Esophagus squamous epithelium (tissue), 5 donors: ENCODE measurements at regions not wholly inside any gene's neighbourhood (a gene's known extent, or its start where the extent isn't known, plus 50 kb on each side); places are given as distances from the start of the nearest gene placed in this dataset.

Experiments
- DNase-seq: peaks from one replicate; lab custom pipeline; 2025; lab: John Stamatoyannopoulos, UW
- H3K27ac ChIP-seq, 4 donors: fragments of 200-600 bp; sonication (generic); one replicate each; pipeline ENCODE4 v1.5.1; 2016 to 2019; ENCODE audit warnings: mild to moderate bottlenecking in 1 of 4
- H3K27me3 ChIP-seq, 4 donors: fragments of 200-600 bp; sonication (generic); 1 replicate in 3 of 4; 2 replicates in 1 of 4; pipeline versions ENCODE4 v1.5.1 to v1.6.0; 2017 to 2021; ENCODE audit warnings: antibody characterized with exemption in 1 of 4
- H3K36me3 ChIP-seq, 3 donors: fragments of 200-600 bp; sonication (generic); one replicate each; pipeline ENCODE4 v1.5.1; 2016 to 2019
- H3K4me1 ChIP-seq, 3 donors: fragments of 200-600 bp; sonication (generic); one replicate each; pipeline ENCODE4 v1.5.1; 2017 to 2019
- H3K4me3 ChIP-seq, 4 donors: fragments of 200-600 bp; sonication (generic); 1 replicate in 3 of 4; 2 replicates in 1 of 4; pipeline ENCODE4 v1.5.1; 2016 to 2019; ENCODE audit warnings: mild to moderate bottlenecking in 2 of 4, moderate library complexity in 1 of 4
- H3K9me3 ChIP-seq, 3 donors: fragments of 200-600 bp; sonication (generic); one replicate each; pipeline ENCODE4 v1.5.1; 2016 to 2019
- CTCF ChIP-seq, 6 experiments: fragments of 450-650 bp in 4 of 6; fragments of 200-600 bp in 2 of 6; sonication (generic) in 2 of 6; IDR thresholded peaks; one replicate each; pipeline ENCODE4 v1.5.1; 2016 to 2019; ENCODE audit warnings: antibody characterized with exemption in 6 of 6, mild to moderate bottlenecking in 4 of 6, moderate library complexity in 4 of 6
- POLR2A ChIP-seq, 4 donors: fragments of 450-650 bp; IDR thresholded peaks; one replicate each; pipeline ENCODE4 v1.6.1; 2017; ENCODE audit warnings: antibody characterized with exemption in 4 of 4, mild to moderate bottlenecking in 4 of 4, moderate library complexity in 3 of 4
- WGBS, 2 donors: methylation state at CpG; one replicate each; pipeline ENCODE4 v1.1.5; 2018; 5-methylcytosine and 5-hydroxymethylcytosine counted together
- intact Hi-C: fragments of 100-400 bp; cut with DNase I; formaldehyde crosslinking; loops from one replicate; pipeline ENCODE4 v1.15.0; 2022
- donor health status: DM: yes; HTN: yes; CAD: no.

- DNase-seq = no peak
- Histone ChIP-seq H3K36me3 (no peaks in the 10 kb centered on the region), H3K4me3 (no peak overlapping the region), H3K9me3 (peaks cover 0 to 14% (median 7%) of the 10 kb centered on the region in 3 donors), H3K27me3 (peaks cover 0 to 27% (median 0%) of the 10 kb centered on the region in 4 donors), H3K27ac (no peak overlapping the region), H3K4me1 (peaks cover 0 to 5% (median 0%) of the 10 kb centered on the region in 3 donors)
- intact Hi-C loops = loop anchor here (5.0 to 10.0 kb wide), 2 partner anchors 285 to 418 kb away; no protein-coding TSS in a partner anchor
- WGBS, 2 donors = 45 to 73% methylated on average over 2 to 3 of the region's 37 CpGs
- TF ChIP-seq CTCF (IDR thresholded peaks at IDR 0.05) (no peak), POLR2A (IDR thresholded peaks at IDR 0.05) (no peak)
Observed at GRCh38 chr12:111310076-111310870, 58.6 kb downstream of the PHETA1 start.

- Histone ChIP-seq H3K27me3 (peaks cover 0 to 27% (median 0%) of the 10 kb centered on the region in 4 donors), H3K9me3 (peaks cover 0 to 21% (median 14%) of the 10 kb centered on the region in 3 donors), H3K27ac (no peak overlapping the region), H3K36me3 (no peaks in the 10 kb centered on the region), H3K4me1 (peaks cover 0 to 5% (median 0%) of the 10 kb centered on the region in 3 donors), H3K4me3 (no peak overlapping the region)
- WGBS, 2 donors = 49 to 53% methylated on average over 3 of the region's 3 CpGs
- intact Hi-C loops = no loop called here
- no peak for TF ChIP-seq POLR2A (IDR thresholded peaks at IDR 0.05)
- TF ChIP-seq CTCF (IDR thresholded peaks at IDR 0.05) = no peak
- no peak for DNase-seq
Observed at GRCh38 chr12:111309584-111309983, 59.3 kb downstream of the PHETA1 start.

GRCh38 chr12:111308473-111308872 lies 60.4 kb downstream of the PHETA1 start:
- H3K4me1 ChIP-seq = peaks cover 0 to under 1% (median 0%) of the 10 kb centered on the region in 3 donors
- 20 to 80% methylated on average over 1 to 6 of the region's 7 CpGs for WGBS, 2 donors
- peaks cover 0 to 28% (median 0%) of the 10 kb centered on the region in 4 donors for H3K27me3 ChIP-seq
- H3K27ac ChIP-seq = no peak overlapping the region
- H3K9me3 ChIP-seq = peaks cover 0 to 32% (median 25%) of the 10 kb centered on the region in 3 donors
- no peak overlapping the region for H3K4me3 ChIP-seq
- TF ChIP-seq POLR2A (IDR thresholded peaks at IDR 0.05) = no peak
- TF ChIP-seq CTCF (IDR thresholded peaks at IDR 0.05) = no peak
- intact Hi-C loops = no loop called here
- H3K36me3 ChIP-seq = no peaks in the 10 kb centered on the region
- no peak for DNase-seq

GRCh38 chr12:111304642-111305071 lies 64.2 kb downstream of the PHETA1 start:
- Histone ChIP-seq H3K36me3 (no peaks in the 10 kb centered on the region), H3K27me3 (peaks cover 0 to 21% (median 0%) of the 10 kb centered on the region in 4 donors), H3K9me3 (peaks cover 0 to 33% (median 25%) of the 10 kb centered on the region in 3 donors), H3K4me1 (no peaks in the 10 kb centered on the region), H3K27ac (no peak overlapping the region), H3K4me3 (no peak overlapping the region)
- no peak for DNase-seq
- intact Hi-C loops = no loop called here
- 31 to 59% methylated on average over 1 to 3 of the region's 3 CpGs for WGBS, 2 donors
- TF ChIP-seq CTCF (IDR thresholded peaks at IDR 0.05) (peak in 4 of 6 experiments; percentile 40 to 68 (median 44)), POLR2A (IDR thresholded peaks at IDR 0.05) (no peak)

GRCh38 chr12:111303531-111303930 lies 65.4 kb downstream of the PHETA1 start:
- Histone ChIP-seq H3K4me1 (no peaks in the 10 kb centered on the region), H3K27ac (no peak overlapping the region), H3K9me3 (peaks cover 0 to 33% (median 25%) of the 10 kb centered on the region in 3 donors), H3K36me3 (no peaks in the 10 kb centered on the region), H3K4me3 (no peak overlapping the region), H3K27me3 (peaks cover 0 to 27% (median 0%) of the 10 kb centered on the region in 4 donors)
- DNase-seq = no peak
- TF ChIP-seq POLR2A (IDR thresholded peaks at IDR 0.05) (no peak), CTCF (IDR thresholded peaks at IDR 0.05) (no peak)
- intact Hi-C loops = no loop called here
- 46 to 70% methylated on average over 3 of the region's 3 CpGs for WGBS, 2 donors
